PC-9 (cell line): ENCODE measurements at regions not wholly inside any gene's neighbourhood (a gene's known extent, or its start where the extent isn't known, plus 50 kb on each side); places are given as distances from the start of the nearest gene placed in this dataset.

ENCODE experiments used
- BruUV-seq: library from RNA; stranded (reverse); fragments of 400-500 nt; replicated peaks from 2 replicates; lab custom pipeline; 2021; lab: Mats Ljungman, UMichigan
- CTCF ChIA-PET: fragments of 300-600 bp; sonication (Branson Sonifier 250); formaldehyde crosslinking; loops from one replicate; lab custom pipeline; 2022; ENCODE audit warnings: antibody characterized with exemption; lab: Charles Lee
- POLR2A ChIA-PET: fragments of 300-600 bp; sonication (Branson Sonifier 250); formaldehyde crosslinking; loops from one replicate; lab custom pipeline; 2022; ENCODE audit warnings: antibody characterized with exemption; ENCODE audit not compliant: unreplicated experiment; lab: Charles Lee
- DNase-seq, 2 experiments: peaks; one replicate each; pipeline versions ENCODE4 v3.0.0 to v3.0.0-alpha.2; 2015 to 2022; ENCODE audit warnings: mixed read lengths in 1 of 2
- H2AFZ ChIP-seq: fragments of 200-600 bp; sonication (generic); 2 replicates; pipeline ENCODE4 v1.8.1; 2017; ENCODE audit warnings: antibody characterized with exemption
- H3F3A ChIP-seq: fragments of 200-600 bp; sonication (generic); 2 replicates; pipeline ENCODE4 v1.8.1; 2017; ENCODE audit warnings: antibody characterized with exemption, mild to moderate bottlenecking, low read depth; ENCODE audit not compliant: insufficient read depth
- H3K27ac ChIP-seq: fragments of 200-600 bp; sonication (generic); 2 replicates; pipeline ENCODE4 v1.6.1; 2016; ENCODE audit warnings: mixed run types
- H3K27me3 ChIP-seq: fragments of 200-600 bp; sonication (generic); 2 replicates; pipeline ENCODE4 v1.6.1; 2016; ENCODE audit warnings: low read depth, mixed run types; ENCODE audit not compliant: insufficient read depth
- H3K36me3 ChIP-seq: fragments of 200-600 bp; sonication (generic); 2 replicates; pipeline ENCODE4 v1.6.1; 2016; ENCODE audit warnings: low read depth, mixed run types
- H3K4me1 ChIP-seq: fragments of 200-600 bp; sonication (generic); replicated peaks from 2 replicates; pipeline ENCODE4 v1.6.1; 2016; ENCODE audit warnings: mixed run types; ENCODE audit not compliant: insufficient read depth
- H3K4me2 ChIP-seq: fragments of 200-600 bp; sonication (generic); 2 replicates; pipeline ENCODE4 v1.6.1; 2017; ENCODE audit warnings: mixed run types
- H3K4me3 ChIP-seq: fragments of 200-600 bp; sonication (generic); 2 replicates; pipeline ENCODE4 v1.6.1; 2016; ENCODE audit warnings: mixed run types
- H3K79me2 ChIP-seq: fragments of 200-600 bp; sonication (generic); 2 replicates; pipeline ENCODE4 v1.6.1; 2017; ENCODE audit warnings: low read depth, mixed run types
- H3K9me2 ChIP-seq: fragments of 200-600 bp; sonication (generic); 2 replicates; pipeline ENCODE4 v1.8.1; 2017; ENCODE audit warnings: mild to moderate bottlenecking; ENCODE audit not compliant: insufficient read depth
- H3K9me3 ChIP-seq: fragments of 200-600 bp; sonication (generic); 2 replicates; pipeline ENCODE4 v1.8.1; 2016; ENCODE audit warnings: low read depth; ENCODE audit not compliant: insufficient read depth
- H4K20me1 ChIP-seq: fragments of 200-600 bp; sonication (generic); 2 replicates; pipeline ENCODE4 v1.8.1; 2017; ENCODE audit not compliant: insufficient read depth
- CTCF ChIP-seq: fragments of 200-600 bp; sonication (generic); conservative IDR thresholded peaks from 2 replicates; pipeline ENCODE4 v1.6.1; 2017; ENCODE audit warnings: mixed run types, antibody characterized with exemption, mild to moderate bottlenecking, moderate library complexity
- EZH2 ChIP-seq: fragments of 200-600 bp; sonication (generic); IDR thresholded peaks from 2 replicates; pipeline ENCODE4 v1.8.0; 2017; ENCODE audit warnings: antibody characterized with exemption, low read depth
- intact Hi-C: fragments of 100-400 bp; cut with micrococcal nuclease; formaldehyde crosslinking; loops from one replicate; pipeline ENCODE4 v1.10.0; 2022; ENCODE audit not compliant: unreplicated experiment

DNA sequence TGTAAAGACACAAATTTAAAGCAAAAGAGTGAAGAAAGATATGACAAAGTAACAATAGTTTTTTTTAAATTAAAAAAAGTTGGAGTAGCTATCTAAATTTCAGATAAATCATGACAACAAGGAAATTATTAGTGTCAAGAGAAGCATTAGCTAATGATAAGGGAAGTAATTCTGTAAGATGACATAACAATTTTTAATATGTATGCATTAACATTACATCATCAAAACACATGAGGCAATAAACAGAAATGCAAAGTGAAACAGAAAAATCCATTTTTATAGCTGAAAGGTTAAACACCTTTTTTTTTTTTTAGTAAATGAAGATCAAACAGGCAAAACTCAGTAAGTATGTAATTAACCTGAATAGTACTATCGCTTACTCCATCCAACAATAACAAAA is 804.9 kb upstream of the PRR20A start:
- H3K36me3 ChIP-seq = no peaks in the 10 kb centered on the region
- no peak for TF ChIP-seq EZH2
- TF ChIP-seq CTCF = no peak
- intact Hi-C loops = no loop called here
- no peaks in the 10 kb centered on the region for H3K79me2 ChIP-seq
- H3K4me1 ChIP-seq = no peaks in the 10 kb centered on the region
- H3K4me3 ChIP-seq = no peak overlapping the region
- no peak for DNase-seq
- H3K27me3 ChIP-seq = no peaks in the 10 kb centered on the region
- no peaks in the 10 kb centered on the region for H3K9me3 ChIP-seq
- no TSS peak for BruUV-seq
- H3K27ac ChIP-seq = no peak overlapping the region
- H4K20me1 ChIP-seq = no peaks in the 10 kb centered on the region
- POLR2A ChIA-PET = no interaction called here
- H3K9me2 ChIP-seq = no peaks in the 10 kb centered on the region
- no peak overlapping the region for H2AFZ ChIP-seq
- CTCF ChIA-PET = no interaction called here
- no peak overlapping the region for H3K4me2 ChIP-seq
- no peaks in the 10 kb centered on the region for H3F3A ChIP-seq

DNA sequence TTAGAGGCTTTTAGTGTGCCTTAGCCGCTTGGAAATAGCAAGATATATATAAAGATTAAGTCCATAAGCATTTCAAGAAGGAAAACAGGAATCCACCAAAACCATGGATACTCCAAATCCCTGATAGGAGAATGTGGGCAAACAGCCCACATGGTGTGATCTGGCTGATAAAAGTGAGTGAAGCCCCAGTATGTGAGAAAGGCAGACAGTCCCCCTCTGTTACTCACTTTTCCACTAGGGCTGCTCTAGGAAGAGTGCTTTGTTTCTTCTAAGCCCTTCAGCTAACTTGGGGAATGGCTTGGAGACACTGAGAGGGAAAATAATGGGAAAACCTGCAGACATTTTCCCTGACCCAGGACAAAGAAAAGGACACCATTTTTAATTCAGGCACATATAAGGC is 802.3 kb upstream of the PRR20A start:
- no peak overlapping the region for H2AFZ ChIP-seq
- H3K9me2 ChIP-seq = no peaks in the 10 kb centered on the region
- no peak overlapping the region for H3K4me2 ChIP-seq
- no peak for TF ChIP-seq EZH2
- H3K79me2 ChIP-seq = no peaks in the 10 kb centered on the region
- no peak overlapping the region for H3K27ac ChIP-seq
- H3K9me3 ChIP-seq = no peaks in the 10 kb centered on the region
- BruUV-seq = no TSS peak
- no peaks in the 10 kb centered on the region for H3K4me1 ChIP-seq
- no peak for DNase-seq
- no peaks in the 10 kb centered on the region for H3K27me3 ChIP-seq
- intact Hi-C loops = no loop called here
- H3K4me3 ChIP-seq = no peak overlapping the region
- CTCF ChIA-PET = no interaction called here
- no peaks in the 10 kb centered on the region for H4K20me1 ChIP-seq
- H3K36me3 ChIP-seq = no peaks in the 10 kb centered on the region
- H3F3A ChIP-seq = no peaks in the 10 kb centered on the region
- POLR2A ChIA-PET = no interaction called here

DNA sequence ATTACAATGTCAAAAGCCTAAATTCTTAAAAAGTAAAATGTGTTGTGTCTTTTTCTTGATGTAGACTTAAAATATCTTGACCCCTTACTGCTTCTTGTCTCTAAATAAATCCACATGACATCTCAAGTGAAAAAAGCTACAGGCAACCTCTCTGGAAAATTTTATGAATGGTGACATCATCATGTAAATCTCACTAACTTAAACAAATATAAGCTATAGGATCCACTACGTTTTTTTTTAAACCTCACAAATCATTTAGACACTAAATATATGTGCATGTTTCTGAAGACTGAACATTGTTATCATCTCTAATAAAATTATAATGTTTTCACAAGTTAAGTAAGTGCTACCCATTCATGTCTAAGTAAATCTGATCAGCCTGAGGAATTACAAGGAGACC is 793.7 kb upstream of the PRR20A start:
- Histone ChIP-seq H4K20me1 (no peaks in the 10 kb centered on the region), H3K36me3 (no peaks in the 10 kb centered on the region), H3K4me2 (no peak overlapping the region), H3K9me2 (no peaks in the 10 kb centered on the region), H3K27me3 (no peaks in the 10 kb centered on the region), H3K4me1 (no peaks in the 10 kb centered on the region), H3F3A (no peaks in the 10 kb centered on the region), H3K9me3 (no peaks in the 10 kb centered on the region), H3K4me3 (no peak overlapping the region), H3K27ac (no peak overlapping the region), H2AFZ (no peak overlapping the region), H3K79me2 (no peaks in the 10 kb centered on the region)
- intact Hi-C loops = no loop called here
- POLR2A ChIA-PET = no interaction called here
- DNase-seq = no peak
- TF ChIP-seq CTCF (no peak), EZH2 (no peak)
- CTCF ChIA-PET = no interaction called here
- no TSS peak for BruUV-seq

GRCh38 chr13:56349866-56350265 is 790.9 kb upstream of the PRR20A start:
- no peaks in the 10 kb centered on the region for H3K79me2 ChIP-seq
- H3K4me1 ChIP-seq = no peaks in the 10 kb centered on the region
- H3K9me3 ChIP-seq = no peaks in the 10 kb centered on the region
- no peak for DNase-seq
- H4K20me1 ChIP-seq = no peaks in the 10 kb centered on the region
- no peaks in the 10 kb centered on the region for H3K27me3 ChIP-seq
- no peaks in the 10 kb centered on the region for H3F3A ChIP-seq
- H3K36me3 ChIP-seq = no peaks in the 10 kb centered on the region
- ChIA-PET POLR2A (no interaction called here), CTCF (no interaction called here)
- H3K4me2 ChIP-seq = no peak overlapping the region
- intact Hi-C loops = no loop called here
- H3K27ac ChIP-seq = no peak overlapping the region
- BruUV-seq = no TSS peak
- TF ChIP-seq EZH2 (no peak), CTCF (no peak)
- H2AFZ ChIP-seq = no peak overlapping the region
- no peaks in the 10 kb centered on the region for H3K9me2 ChIP-seq
- no peak overlapping the region for H3K4me3 ChIP-seq
